WTC11 (cell line): ENCODE measurements at regions not wholly inside any gene's neighbourhood (a gene's known extent, or its start where the extent isn't known, plus 50 kb on each side); places are given as distances from the start of the nearest gene placed in this dataset.

Source experiments
- ATAC-seq: fragments of 200-7000 bp; cut with Tn5 transposase; 2 replicates; pipeline ENCODE4 v1.10.0; 2021; ENCODE audit warnings: mild to moderate bottlenecking, moderate library complexity
- CTCF ChIA-PET: fragments of 300-600 bp; sonication (Branson Sonifier 250); formaldehyde crosslinking; loops from one replicate; lab custom pipeline; 2021; ENCODE audit warnings: antibody characterized with exemption; lab: Charles Lee
- POLR2A ChIA-PET: fragments of 350-600 bp; sonication (Branson Sonifier 250); formaldehyde crosslinking; loops from one replicate; lab custom pipeline; 2021; ENCODE audit warnings: antibody characterized with exemption; lab: Charles Lee
- DNase-seq: peaks from one replicate; pipeline ENCODE4 v3.0.0; 2021; ENCODE audit warnings: low spot score
- H3K27ac Mint-ChIP-seq: 2 replicates; pipeline ENCODE4 v1.8.0; 2021; ENCODE audit warnings: mixed read lengths
- H3K27me3 Mint-ChIP-seq: 2 replicates; pipeline ENCODE4 v1.8.0; 2021; ENCODE audit warnings: low read depth, mild to moderate bottlenecking, moderate library complexity, mixed read lengths
- H3K36me3 Mint-ChIP-seq: 2 replicates; pipeline ENCODE4 v1.8.0; 2021; ENCODE audit warnings: mixed read lengths
- H3K4me1 Mint-ChIP-seq: 2 replicates; pipeline ENCODE4 v1.8.0; 2022; ENCODE audit warnings: mixed read lengths
- H3K4me3 Mint-ChIP-seq: 2 replicates; pipeline ENCODE4 v1.8.0; 2021; ENCODE audit warnings: mild to moderate bottlenecking, moderate library complexity, mixed read lengths
- H3K9me3 Mint-ChIP-seq: 2 replicates; pipeline ENCODE4 v1.8.0; 2021; ENCODE audit warnings: mixed read lengths
- ATF3 ChIP-seq: sonication (generic); formaldehyde crosslinking; conservative IDR thresholded peaks from 2 replicates; pipeline ENCODE4 v1.8.1; 2022; ENCODE audit warnings: mild to moderate bottlenecking, missing genetic modification reagents
- ATF6 ChIP-seq: sonication (generic); formaldehyde crosslinking; IDR thresholded peaks from 2 replicates; pipeline ENCODE4 v1.8.1; 2023; ENCODE audit warnings: mild to moderate bottlenecking, missing genetic modification reagents
- CBFB ChIP-seq: sonication (generic); formaldehyde crosslinking; IDR thresholded peaks from 2 replicates; pipeline ENCODE4 v1.8.1; 2022; ENCODE audit warnings: mild to moderate bottlenecking, low read depth, missing genetic modification reagents
- E2F4 ChIP-seq: sonication (generic); formaldehyde crosslinking; IDR thresholded peaks from 2 replicates; pipeline ENCODE4 v1.8.1; 2022; ENCODE audit warnings: low read depth, mild to moderate bottlenecking, moderate library complexity, missing genetic modification reagents, borderline replicate concordance
- FOXJ3 ChIP-seq: sonication (generic); formaldehyde crosslinking; IDR thresholded peaks from 2 replicates; pipeline ENCODE4 v1.9.0; 2021; ENCODE audit warnings: missing genetic modification reagents, mild to moderate bottlenecking, borderline replicate concordance
- FOXK1 ChIP-seq: sonication (generic); formaldehyde crosslinking; IDR thresholded peaks from 2 replicates; pipeline ENCODE4 v1.8.0; 2022; ENCODE audit warnings: mild to moderate bottlenecking, moderate library complexity, missing genetic modification reagents
- GRHL2 ChIP-seq: fragments of 250-450 bp; sonication (Bioruptor Pico); IDR thresholded peaks from 2 replicates; pipeline ENCODE4 v1.8.0; 2022; ENCODE audit warnings: mild to moderate bottlenecking, moderate library complexity; ENCODE audit not compliant: insufficient replicate concordance, severe bottlenecking
- HMGXB4 ChIP-seq: sonication (generic); formaldehyde crosslinking; IDR thresholded peaks from 2 replicates; pipeline ENCODE4 v1.8.1; 2023; ENCODE audit warnings: mild to moderate bottlenecking, moderate library complexity, missing genetic modification reagents
- IRF2 ChIP-seq: sonication (generic); formaldehyde crosslinking; IDR thresholded peaks from 2 replicates; pipeline ENCODE4 v1.8.0; 2022; ENCODE audit warnings: low read depth, missing genetic modification reagents, borderline replicate concordance
- NFYB ChIP-seq: sonication (generic); formaldehyde crosslinking; conservative IDR thresholded peaks from 2 replicates; pipeline ENCODE4 v1.8.0; 2022; ENCODE audit warnings: low read depth, missing genetic modification reagents
- OVOL2 ChIP-seq: fragments of 250-450 bp; sonication (Bioruptor Pico); IDR thresholded peaks from 2 replicates; pipeline ENCODE4 v1.9.0; 2021; ENCODE audit warnings: mild to moderate bottlenecking, borderline replicate concordance
- PRDM15 ChIP-seq: sonication (generic); formaldehyde crosslinking; IDR thresholded peaks from 2 replicates; pipeline ENCODE4 v1.8.0; 2022; ENCODE audit warnings: missing genetic modification reagents
- PRRX2 ChIP-seq: fragments of 250-450 bp; sonication (Bioruptor Pico); IDR thresholded peaks from 2 replicates; pipeline ENCODE4 v1.8.0; 2021; ENCODE audit warnings: mild to moderate bottlenecking
- RELA ChIP-seq: sonication (generic); formaldehyde crosslinking; IDR thresholded peaks from 2 replicates; pipeline ENCODE4 v1.8.1; 2022; ENCODE audit warnings: missing genetic modification reagents, mild to moderate bottlenecking, borderline replicate concordance
- RORB ChIP-seq: fragments of 250-450 bp; sonication (Bioruptor Pico); IDR thresholded peaks from 2 replicates; pipeline ENCODE4 v1.9.0; 2021; ENCODE audit warnings: mild to moderate bottlenecking
- SMAD3 ChIP-seq: sonication (generic); formaldehyde crosslinking; IDR thresholded peaks from 2 replicates; pipeline ENCODE4 v1.8.0; 2022; ENCODE audit warnings: missing genetic modification reagents, mild to moderate bottlenecking, borderline replicate concordance
- SMAD4 ChIP-seq: sonication (generic); formaldehyde crosslinking; IDR thresholded peaks from 2 replicates; pipeline ENCODE4 v1.8.0; 2022; ENCODE audit warnings: mild to moderate bottlenecking, missing genetic modification reagents
- SP1 ChIP-seq: sonication (generic); formaldehyde crosslinking; conservative IDR thresholded peaks from 2 replicates; pipeline ENCODE4 v1.8.1; 2022; ENCODE audit warnings: missing genetic modification reagents
- ZBTB21 ChIP-seq: sonication (generic); formaldehyde crosslinking; IDR thresholded peaks from 2 replicates; pipeline ENCODE4 v1.8.1; 2023; ENCODE audit warnings: mild to moderate bottlenecking, missing genetic modification reagents, borderline replicate concordance
- ZNF671 ChIP-seq: fragments of 250-450 bp; sonication (Bioruptor Pico); IDR thresholded peaks from 2 replicates; pipeline ENCODE4 v1.8.0; 2021; ENCODE audit warnings: mild to moderate bottlenecking

- Mint-ChIP-seq H3K4me1 (peaks cover 26% of the 10 kb centered on the region), H3K4me3 (no peak overlapping the region), H3K9me3 (no peaks in the 10 kb centered on the region), H3K36me3 (no peaks in the 10 kb centered on the region), H3K27ac (no peak overlapping the region), H3K27me3 (no peaks in the 10 kb centered on the region)
- ATAC-seq (0 out of 2 replicates have a peak, but pooled peaks have one; percentile 30), DNase-seq (no peak)
- POLR2A ChIA-PET, result no interaction called here
- no peak for TF ChIP-seq NFYB (CRISPR knock-in tag)
- no peak for TF ChIP-seq E2F4
- TF ChIP-seq HMGXB4 (CRISPR knock-in tag), result no peak
- TF ChIP-seq FOXK1 (CRISPR knock-in tag), result no peak
- no peak for TF ChIP-seq ATF6
- TF ChIP-seq SP1 (CRISPR knock-in tag), result no peak
- no peak for TF ChIP-seq RELA (CRISPR knock-in tag)
- TF ChIP-seq IRF2 (CRISPR knock-in tag), result no peak
- no peak for TF ChIP-seq PRDM15 (CRISPR knock-in tag)
- TF ChIP-seq OVOL2 (CRISPR knock-in tag), result no peak
- TF ChIP-seq ZBTB21, result no peak
- no peak for TF ChIP-seq RORB (CRISPR knock-in tag)
- TF ChIP-seq PRRX2 (CRISPR knock-in tag), result no peak
- TF ChIP-seq CBFB (CRISPR knock-in tag), result no peak
- no peak for TF ChIP-seq GRHL2 (CRISPR knock-in tag)
- no peak for TF ChIP-seq SMAD4 (CRISPR knock-in tag)
- TF ChIP-seq SMAD3 (CRISPR knock-in tag), result no peak
- no peak for TF ChIP-seq FOXJ3 (CRISPR knock-in tag)
- TF ChIP-seq ZNF671 (CRISPR knock-in tag), result no peak
- TF ChIP-seq ATF3, result no peak
- CTCF ChIA-PET, result interaction anchor here (1.3 kb wide), 1 partner anchor 22 kb away, joined by 6 read pairs; no protein-coding TSS in a partner anchor
Measured at GRCh38 chr5:72633649-72634048, 126.4 kb upstream of the ZNF366 start.
